Stimulated activated CD4-positive, alpha-beta T cell treated with anti-CD3 and anti-CD28 coated beads, Interleukin-2, amount 100 ng/mL, for 24 hours (primary cell): ENCODE measurements at regions not wholly inside any gene's neighbourhood (a gene's known extent, or its start where the extent isn't known, plus 50 kb on each side); places are given as distances from the start of the nearest gene placed in this dataset.

Experiments
- DNase-seq, 2 donors: peaks; one replicate each; pipeline ENCODE4 v3.0.0-alpha.2; 2020

GRCh38 chr3:152780553-152780952 is 54.4 kb upstream of the P2RY1 start:
- DNase-seq = no peak

DNA sequence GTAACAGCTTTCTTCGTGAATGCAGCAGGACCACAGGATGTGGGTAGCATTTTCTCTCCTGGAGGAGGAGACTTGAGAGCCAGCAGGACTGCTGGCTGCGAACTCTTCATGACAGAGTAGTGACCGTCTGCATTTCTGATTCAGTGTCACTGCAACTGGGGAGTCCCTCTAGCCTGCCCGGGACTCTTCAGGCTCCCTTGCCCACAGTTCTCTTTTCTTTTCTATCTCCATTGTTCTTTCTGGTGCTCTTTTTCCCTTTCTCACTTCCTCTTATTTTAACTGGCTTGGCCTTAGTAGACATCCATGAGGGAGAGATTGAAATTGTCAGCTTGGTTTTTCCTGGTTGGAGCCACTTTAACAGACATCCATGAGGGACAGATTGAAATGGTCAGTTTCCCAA is 49.9 kb upstream of the P2RY1 start:
- no peak for DNase-seq
